Non-pigmented ciliary epithelial cell (primary cell): ENCODE measurements at regions not wholly inside any gene's neighbourhood (a gene's known extent, or its start where the extent isn't known, plus 50 kb on each side); places are given as distances from the start of the nearest gene placed in this dataset.

Experiments
- DNase-seq: peaks from one replicate; pipeline ENCODE4 v3.0.0-alpha.2; 2010; ENCODE audit warnings: low read depth

GRCh38 chr19:30898353-30899103 lies 450.7 kb downstream of the TSHZ3 start:
- no peak for DNase-seq

GRCh38 chr19:30897553-30897952 lies 451.7 kb downstream of the TSHZ3 start:
- no peak for DNase-seq

- DNase-seq = no peak
These were observed 452.2 kb downstream of the TSHZ3 start for GRCh38 chr19:30897034-30897433.

GRCh38 chr19:30896554-30896953 lies 452.7 kb downstream of the TSHZ3 start:
- no peak for DNase-seq

GRCh38 chr19:30895946-30896345 lies 453.3 kb downstream of the TSHZ3 start:
- no peak for DNase-seq

DNA sequence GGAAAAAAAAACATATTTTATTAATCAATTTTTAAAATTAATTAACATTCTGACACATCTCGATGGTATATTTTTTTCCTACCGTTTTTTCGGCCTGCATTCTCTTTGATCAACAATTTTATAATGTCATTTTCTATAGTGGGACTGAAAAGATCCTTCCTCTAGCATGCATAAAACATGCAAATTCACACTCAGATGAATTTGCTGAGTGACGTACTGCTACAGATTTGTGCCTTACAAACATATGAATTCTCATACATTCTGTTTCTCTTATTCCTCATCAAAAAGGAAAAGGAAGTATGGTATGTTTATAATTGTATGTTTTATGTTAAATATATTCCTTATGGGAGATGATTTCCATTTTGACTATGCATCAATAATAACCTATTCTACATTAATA lies 458.2 kb downstream of the TSHZ3 start:
- no peak for DNase-seq

DNA sequence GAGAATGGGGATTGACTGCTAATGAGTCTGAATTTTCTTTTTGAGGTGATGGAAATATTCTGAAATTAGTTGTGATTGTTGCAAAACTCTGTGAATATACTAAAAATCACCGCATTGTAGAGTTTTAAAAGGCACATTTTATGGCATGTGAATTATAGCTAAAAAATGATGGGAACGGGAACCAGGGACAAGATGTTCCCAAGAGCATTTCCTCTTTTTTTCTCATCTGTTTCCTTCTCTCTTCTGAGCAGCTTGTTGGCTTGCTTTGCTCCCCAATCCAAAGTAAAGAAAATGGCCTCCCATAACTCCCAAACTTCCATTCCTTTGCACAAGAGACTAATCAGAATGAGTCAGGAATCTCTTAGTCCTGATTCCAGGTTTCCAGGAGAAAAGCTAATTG lies 459.2 kb downstream of the TSHZ3 start:
- DNase-seq = no peak

DNA sequence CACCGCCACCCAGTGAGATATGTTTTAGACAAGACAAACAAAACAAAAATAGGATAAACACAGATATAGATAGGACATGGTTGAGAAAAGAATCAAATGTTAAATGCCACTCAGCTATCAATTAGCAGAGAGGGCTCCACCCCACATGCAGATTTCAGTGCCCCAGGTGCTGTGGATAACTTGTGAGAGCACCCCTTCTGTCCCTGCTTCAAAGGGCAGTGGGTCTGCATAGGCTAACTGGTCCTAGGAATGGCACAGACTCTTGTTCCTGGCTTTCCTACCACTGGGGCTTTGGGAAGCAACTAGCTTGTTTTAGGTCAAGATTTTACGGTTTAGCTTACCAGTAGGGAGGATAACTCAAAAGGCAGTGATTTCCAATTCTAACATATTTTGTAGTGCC lies 460.3 kb downstream of the TSHZ3 start:
- DNase-seq = no peak

DNA sequence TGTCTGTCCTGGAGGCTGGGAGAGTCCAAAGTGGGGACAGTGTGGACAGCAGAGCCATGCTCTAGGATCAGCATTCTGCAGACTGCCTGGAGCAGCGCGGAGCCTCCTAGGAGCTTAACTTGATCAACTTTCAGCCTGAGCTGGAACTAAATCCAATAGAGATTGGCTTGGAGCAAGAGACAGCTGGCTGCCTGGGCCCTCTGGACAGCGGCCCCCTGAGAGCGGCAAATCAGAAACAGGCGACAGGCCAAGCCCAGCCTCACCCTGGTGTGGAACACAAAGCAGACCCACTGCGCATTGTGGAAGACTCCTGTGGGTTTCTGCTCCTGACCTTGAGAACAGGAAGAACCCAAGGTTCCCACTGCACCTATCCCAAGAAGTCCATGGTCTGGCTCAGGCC lies 462.2 kb downstream of the TSHZ3 start:
- DNase-seq = no peak

GRCh38 chr19:30886222-30886621 lies 463.0 kb downstream of the TSHZ3 start:
- DNase-seq = no peak

DNA sequence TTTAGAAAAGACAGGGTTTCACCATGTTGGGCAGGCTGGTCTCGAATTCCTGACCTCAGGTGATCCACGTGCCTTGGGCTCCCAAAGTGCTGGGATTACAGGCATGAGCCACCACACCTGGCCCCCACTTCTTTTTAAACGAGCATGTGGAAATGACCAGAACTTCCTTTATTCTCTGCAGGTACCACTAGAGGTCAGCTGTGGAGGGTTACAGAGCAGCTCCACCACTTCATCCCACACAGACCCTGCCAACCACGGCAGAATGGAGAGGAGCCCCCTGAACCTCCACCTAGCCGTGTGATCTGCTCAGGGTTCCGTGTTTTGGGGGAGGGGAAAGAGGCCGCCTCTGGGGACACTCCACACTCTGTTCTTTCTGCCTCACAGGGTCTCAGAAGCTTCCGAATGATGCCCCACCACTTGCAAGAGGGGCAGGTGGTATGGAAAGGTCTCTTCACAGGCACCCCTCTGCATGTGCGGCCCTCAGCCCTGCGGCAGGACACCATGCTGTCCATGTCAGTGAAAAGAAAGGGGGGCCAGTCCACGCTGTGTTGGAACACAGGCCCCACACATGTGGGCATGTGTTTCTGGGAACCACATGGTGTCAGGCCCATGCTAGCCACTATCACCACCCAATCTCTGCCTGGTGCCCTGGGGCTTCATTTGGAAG lies 465.0 kb downstream of the TSHZ3 start:
- DNase-seq = no peak

GRCh38 chr19:30883071-30883470 lies 466.2 kb downstream of the TSHZ3 start:
- no peak for DNase-seq

GRCh38 chr19:30882411-30883005 lies 466.7 kb downstream of the TSHZ3 start:
- no peak for DNase-seq

- no peak for DNase-seq
These were observed 467.3 kb downstream of the TSHZ3 start for GRCh38 chr19:30881930-30882329.

GRCh38 chr19:30881281-30881680 lies 468.0 kb downstream of the TSHZ3 start:
- no peak for DNase-seq

DNA sequence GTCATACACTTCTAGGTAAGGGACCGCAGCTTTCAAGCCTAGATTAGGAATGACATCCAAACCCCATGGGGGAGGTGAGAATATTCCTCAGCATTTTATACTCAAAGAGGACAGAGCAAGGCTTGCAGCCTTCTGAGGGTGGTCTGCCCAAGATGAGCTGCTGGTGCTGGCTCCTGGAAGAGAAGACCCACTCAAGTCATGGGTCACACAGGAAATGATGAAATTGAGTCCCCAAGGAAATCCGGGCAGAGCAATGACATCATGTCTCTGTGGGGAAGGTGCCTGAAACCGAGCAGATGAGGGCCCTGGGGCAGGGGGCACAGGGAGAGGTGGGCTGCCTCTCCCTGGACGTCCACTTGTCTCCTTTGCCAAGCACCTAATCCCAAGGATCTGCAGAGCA lies 468.7 kb downstream of the TSHZ3 start:
- DNase-seq = no peak

- DNase-seq = no peak
These were observed 469.1 kb downstream of the TSHZ3 start for GRCh38 chr19:30880151-30880550.

- no peak for DNase-seq
These were observed 469.5 kb downstream of the TSHZ3 start for GRCh38 chr19:30879736-30880135.

GRCh38 chr19:30879225-30879624 lies 470.0 kb downstream of the TSHZ3 start:
- DNase-seq = no peak

DNA sequence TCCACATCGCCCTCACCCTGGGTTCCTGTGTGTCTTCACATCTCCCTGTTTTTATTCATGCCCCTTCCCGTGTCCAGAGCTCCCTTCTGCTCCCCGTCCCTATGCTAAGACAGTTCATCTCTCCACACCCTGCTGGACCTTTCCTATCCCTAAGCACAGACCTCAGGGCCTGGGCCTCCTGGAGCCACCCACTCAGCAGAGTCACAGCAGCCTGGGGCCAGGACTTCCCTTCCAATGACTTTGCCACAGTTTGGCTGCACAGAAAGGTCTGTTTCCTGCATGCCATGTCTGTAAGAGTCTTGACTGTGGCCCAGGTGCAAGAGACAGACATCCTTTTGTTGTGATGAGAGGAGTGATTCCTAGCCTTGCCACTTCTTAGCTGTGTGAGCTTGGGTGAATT lies 470.7 kb downstream of the TSHZ3 start:
- DNase-seq = no peak

GRCh38 chr19:30877661-30878113 lies 471.5 kb downstream of the TSHZ3 start:
- no peak for DNase-seq

DNA sequence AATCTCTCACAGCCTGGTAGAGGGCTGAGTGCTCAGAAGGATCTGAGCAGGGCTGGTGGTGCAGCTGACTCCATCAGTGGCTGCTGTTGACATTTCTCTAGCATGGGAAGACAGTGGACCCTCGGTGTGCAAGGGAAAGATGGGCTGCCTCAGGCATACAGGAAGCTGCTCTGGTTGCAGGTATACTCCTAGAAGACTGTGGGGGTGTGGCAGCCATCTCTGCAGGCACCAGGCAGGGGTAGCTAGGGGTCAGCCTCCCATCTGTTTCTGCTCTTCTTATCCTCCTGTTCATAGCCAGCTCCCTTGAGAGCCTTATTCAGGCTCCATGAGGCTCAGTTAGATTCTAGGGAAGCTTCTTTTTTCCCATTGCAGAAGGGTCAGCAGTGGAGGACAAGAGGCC lies 475.5 kb downstream of the TSHZ3 start:
- DNase-seq = no peak

DNA sequence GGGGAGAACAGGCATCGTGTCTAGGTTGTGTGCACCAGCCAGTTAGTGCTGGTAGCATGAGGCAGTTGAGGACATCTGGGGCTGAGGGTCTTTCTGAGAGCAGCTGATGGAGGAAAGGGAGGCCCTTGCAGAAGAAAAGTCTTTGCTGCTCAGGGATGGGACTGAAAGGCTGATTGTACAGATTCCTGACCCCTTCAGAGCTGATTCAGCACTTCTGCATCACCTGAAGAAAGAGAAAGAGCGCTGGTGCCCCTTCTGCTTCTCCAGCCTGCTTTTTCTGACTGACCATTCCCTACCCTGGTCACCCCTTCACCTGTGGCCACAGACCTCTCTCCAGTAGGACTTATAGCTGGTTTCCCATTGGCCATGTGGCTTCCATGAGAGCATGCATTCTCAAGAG lies 476.2 kb downstream of the TSHZ3 start:
- DNase-seq = no peak
